ENCODE measurements at regions not wholly inside any gene's neighbourhood (a gene's known extent, or its start where the extent isn't known, plus 50 kb on each side); places are given as distances from the start of the nearest gene placed in this dataset.

DNA sequence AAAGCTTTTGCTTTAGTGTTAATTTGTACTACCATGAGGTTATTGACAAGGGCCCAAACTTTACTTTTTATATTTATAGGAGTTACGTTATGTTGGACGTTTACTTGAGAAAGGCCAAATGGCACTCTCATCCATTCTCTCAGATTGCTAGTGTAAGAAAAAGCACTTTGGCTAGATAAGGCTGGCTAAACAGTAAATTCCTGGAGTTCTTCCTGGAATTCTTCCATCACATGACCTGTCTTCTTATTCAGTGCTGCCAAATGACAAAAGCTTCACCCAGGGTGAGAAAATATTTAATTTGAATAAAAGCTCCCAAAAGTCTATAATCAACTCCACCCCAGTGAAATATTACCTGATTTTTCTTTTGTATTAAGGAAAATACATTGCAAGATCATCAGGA lies 1568.9 kb upstream of the ACO1 start:
- no peak for TF ChIP-seq CTCF (IDR thresholded peaks at IDR 0.05)
- no peak for TF ChIP-seq POLR2A (IDR thresholded peaks at IDR 0.05)
